Stimulated activated CD4-positive, alpha-beta T cell treated with anti-CD3 and anti-CD28 coated beads, Interleukin-1b, Interleukin-23, amount 100 ng/mL, for 4 hours (primary cell): ENCODE measurements at regions not wholly inside any gene's neighbourhood (a gene's known extent, or its start where the extent isn't known, plus 50 kb on each side); places are given as distances from the start of the nearest gene placed in this dataset.
A peak's percentile ranks its signal among the peaks of the same experiment; 100 is the strongest.

Experiments
- DNase-seq, 2 donors: peaks; one replicate each; pipeline ENCODE4 v3.0.0-alpha.2; 2020; ENCODE audit warnings: low read depth in 2 of 2

DNA sequence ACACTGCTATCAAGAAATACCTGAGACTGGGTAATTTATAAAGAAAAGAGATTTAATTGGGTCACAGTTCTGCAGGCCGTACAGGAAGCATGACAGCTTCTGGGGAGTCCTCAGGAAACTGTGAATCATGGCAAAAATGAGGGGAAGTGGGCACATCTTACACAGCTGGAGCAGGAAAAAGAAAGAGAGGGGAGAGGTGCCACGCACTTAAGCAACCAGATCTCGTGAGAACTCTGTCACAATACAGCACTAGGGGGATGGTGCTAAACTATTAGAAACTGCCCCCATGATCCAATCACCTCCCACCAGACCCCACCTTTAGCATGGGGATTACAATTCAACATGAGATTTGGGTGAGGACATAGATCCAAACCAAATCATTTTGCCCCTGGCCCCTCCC lies 105.5 kb upstream of the CPLX2 start:
- DNase-seq, result no peak

GRCh38 chr5:175766963-175767362 lies 104.4 kb upstream of the CPLX2 start:
- no peak for DNase-seq

GRCh38 chr5:175772747-175773533 lies 98.4 kb upstream of the CPLX2 start:
- DNase-seq, result no peak

DNA sequence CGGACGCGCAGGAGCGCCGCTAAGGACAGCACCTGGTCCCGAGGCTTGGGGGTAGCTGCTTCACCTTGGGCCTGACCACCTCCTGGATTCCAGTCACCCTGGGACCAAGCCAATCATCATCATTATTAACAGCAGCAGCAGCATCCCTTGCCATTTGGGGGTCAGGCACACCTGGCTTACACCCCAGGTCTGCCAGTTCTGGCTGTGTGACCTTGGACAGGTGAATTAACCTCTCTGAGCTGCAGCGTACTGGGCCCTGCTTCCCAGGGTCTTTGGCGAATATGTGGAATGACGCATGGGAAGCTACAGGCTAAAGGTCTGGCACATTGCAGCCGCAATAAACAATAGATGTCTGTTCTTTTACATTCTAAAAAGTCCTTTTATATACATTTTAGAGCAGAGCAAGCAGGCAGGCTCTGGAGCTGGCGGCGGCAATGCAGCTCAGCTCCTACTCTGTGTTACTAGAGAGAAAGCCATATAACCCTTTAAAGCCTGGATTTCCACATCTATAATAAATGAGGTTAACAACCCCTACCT lies 97.8 kb upstream of the CPLX2 start:
- DNase-seq, result no peak

- no peak for DNase-seq
Measured at GRCh38 chr5:175775416-175775815, 96.0 kb upstream of the CPLX2 start.

GRCh38 chr5:175778951-175779503 lies 92.4 kb upstream of the CPLX2 start:
- DNase-seq, result no peak

DNA sequence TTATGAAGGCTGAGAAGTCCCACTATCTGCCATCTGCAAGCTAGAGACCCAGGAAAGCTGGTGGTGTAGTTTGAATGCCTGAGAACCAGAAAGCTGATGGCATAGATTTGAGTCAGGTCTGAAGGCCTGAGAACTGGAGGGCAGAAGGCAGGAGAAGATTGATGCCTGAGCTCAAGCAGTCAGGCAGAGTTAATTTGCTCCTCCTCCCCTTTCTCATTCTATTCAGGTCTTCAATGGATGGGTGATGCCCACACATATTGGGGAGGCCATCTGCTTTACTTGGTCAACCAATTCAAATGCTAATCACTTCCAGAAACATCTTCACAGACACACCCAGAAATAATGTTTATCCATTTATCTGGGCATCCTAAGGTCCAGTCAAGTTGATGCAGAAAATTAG lies 87.6 kb upstream of the CPLX2 start:
- DNase-seq, result no peak

DNA sequence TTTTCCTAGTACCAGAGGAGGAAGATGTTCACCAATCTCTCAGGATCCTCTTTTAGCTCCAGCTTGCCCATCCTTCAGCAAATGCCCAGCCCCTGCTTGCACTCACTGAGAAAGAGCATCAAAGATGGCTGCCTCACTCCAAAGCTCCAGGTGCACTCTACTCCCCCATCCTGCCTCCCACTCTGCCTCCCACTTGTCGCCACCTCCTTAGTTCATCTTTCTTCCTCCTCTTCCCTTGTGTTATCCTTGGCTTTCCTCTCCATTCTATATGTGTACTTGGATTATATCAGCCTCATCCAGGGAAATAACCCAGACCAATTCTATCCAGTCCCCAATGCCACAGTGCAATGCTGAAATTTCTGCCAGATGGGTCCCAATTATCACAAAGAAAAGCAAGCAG lies 87.1 kb upstream of the CPLX2 start:
- DNase-seq, result no peak

DNA sequence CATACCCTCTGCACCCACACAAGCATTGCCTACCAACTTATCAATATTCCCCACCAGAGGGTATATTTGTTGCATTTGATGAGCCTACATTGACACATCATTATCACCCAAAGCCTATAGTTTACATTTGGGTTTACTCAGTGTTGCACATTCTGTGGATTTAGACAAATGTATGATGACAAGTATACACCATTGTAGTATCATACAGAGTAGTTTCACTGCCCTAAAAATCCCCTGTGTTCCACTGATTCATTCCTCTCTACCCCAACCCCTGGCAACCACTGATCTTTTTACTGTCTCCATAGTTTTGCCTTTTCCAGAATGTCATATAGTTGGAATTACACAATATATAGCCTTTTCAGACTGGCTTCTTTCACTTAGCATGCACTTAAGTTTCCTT lies 85.7 kb upstream of the CPLX2 start:
- no peak for DNase-seq

DNA sequence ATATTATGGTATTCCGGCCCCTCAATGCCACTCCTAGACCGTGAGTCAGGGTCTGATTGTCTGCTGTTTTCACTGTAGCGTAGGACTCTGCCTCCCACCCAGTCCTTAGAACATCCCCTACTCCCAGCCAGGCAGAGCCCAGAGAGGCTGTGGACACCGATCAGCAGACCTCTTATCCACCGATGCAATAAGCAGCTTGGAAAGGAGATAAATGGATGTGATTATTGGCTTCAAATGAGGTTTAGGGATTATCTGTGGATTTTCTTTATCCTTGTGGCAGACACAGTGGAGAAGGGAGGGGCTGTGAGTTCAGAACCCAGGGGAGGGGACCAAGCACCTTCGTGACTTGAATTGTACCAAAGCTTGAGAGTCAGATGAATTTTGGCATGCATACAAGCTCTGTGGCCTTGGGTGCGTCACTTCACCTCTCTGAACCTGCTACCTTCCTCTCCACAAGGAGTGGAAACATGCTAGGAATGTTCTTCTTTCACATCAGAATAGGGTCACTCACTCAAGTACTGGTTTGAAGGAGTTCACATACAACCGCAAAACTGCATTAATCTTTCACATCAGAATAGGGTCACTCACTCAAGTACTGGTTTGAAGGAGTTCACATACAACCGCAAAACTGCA lies 83.1 kb upstream of the CPLX2 start:
- no peak for DNase-seq

GRCh38 chr5:175789670-175790069 lies 81.7 kb upstream of the CPLX2 start:
- DNase-seq, result no peak

- DNase-seq, result no peak
Measured at GRCh38 chr5:175790796-175791195, 80.6 kb upstream of the CPLX2 start.

DNA sequence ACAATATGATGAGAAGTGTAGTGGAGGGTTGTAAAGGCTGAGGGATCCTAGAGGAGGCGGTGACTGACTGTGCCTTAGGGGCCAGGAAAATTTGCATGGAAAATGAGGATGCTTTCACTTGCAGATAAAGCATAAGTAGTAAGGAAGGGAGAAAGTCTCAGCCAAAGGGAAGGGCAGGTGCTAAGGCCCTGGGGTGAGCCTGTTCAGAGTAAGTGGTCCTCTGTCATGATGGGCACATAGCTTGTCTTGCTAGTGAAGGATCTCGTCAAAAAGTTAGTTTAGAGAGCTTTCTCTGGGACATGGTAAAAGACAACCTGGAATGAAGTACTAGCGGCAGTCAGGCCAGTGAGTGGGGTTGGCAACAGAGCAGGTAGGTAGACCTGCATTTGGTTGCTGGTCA lies 75.4 kb upstream of the CPLX2 start:
- no peak for DNase-seq

DNA sequence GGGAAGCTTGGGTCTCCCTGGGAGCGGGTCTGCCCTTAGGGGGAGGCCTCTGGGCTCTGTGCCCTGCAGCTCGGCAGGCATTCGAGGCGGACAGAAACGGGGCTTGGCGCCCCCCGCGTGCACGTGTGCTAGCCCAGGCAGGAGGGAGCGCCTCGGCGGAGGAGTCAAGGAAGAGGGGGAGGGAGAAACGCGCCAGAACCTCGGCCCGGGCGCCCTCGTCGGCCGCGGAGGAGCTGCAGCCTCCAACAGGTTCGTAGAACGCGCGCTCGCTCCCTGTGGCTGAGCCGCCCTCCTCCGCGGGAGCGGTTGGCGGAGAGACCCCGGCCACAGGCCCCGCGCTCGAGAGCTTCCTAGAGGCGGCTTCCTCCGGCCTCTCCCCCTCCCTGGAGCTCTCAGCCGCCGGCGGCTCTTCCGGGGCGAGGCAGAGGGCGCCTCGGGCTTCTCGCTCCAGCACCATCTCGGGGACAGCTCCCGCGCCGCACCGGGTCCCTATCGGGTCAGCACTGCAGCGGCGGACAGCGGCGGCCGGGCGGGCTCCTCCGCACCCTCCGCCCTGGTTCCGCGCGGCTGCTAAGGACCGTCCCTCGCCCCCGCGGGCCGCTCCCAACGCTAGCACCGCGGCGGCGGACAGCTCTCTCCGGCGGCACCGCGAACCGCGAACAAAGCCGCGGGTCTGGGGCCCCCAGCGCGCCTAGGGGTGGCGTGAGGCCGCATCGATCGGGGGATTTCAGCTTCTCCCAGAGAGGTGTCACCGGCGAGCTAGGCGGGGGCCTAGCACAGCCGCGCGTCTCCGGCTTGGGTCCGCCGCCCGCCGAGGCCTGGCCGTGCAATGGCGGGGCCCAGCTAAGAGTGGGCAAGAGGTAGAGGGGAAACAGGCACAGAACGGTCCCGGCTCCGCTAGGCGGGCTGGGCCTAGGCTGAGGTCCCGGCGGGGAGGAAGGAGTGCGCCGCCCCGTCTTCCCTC lies 74.6 kb upstream of the CPLX2 start:
- DNase-seq, result peak; percentile 56 to 73

GRCh38 chr5:175797521-175798038 lies 73.8 kb upstream of the CPLX2 start:
- DNase-seq, result no peak

- DNase-seq, result no peak
Measured at GRCh38 chr5:175798626-175799025, 72.8 kb upstream of the CPLX2 start.

DNA sequence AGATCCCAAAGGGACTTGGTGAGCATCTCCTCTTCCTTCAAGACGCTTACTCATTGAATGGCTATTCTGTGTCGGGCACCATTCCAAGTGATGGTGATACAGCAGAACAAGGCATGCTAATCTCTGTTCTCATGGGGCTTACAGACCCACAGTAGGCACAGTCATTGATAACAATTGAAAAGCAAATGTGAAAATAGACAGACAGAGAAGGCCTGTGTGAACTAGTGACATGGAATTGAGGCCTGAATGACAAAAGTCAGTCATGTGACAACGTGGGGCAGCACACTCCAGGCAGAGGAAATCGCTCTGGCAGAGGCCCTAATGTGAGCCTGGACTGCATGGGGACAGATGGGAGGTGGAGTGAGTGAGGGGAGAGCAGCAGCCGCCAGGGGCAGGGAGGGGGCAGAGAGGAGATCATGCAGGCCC lies 70.7 kb upstream of the CPLX2 start:
- DNase-seq, result no peak

DNA sequence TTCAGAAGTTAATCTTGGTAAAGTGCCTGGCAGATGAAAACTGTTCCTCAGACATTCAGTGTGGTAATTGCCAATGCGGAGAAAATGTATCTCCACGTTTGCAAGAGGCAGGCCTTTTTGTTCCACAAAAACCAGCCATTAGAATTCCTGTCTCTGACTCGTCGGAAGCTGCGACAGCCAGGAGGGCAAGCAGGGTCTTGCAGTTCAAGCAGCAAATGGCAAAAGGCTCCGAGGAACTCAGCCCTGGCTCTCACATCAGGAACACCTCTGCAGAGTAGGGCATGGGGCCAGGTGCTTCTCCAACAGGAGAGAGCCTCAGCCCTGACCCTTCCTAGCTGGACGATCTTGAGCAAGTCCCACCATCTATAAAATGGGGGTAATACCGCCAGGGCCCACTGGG lies 69.0 kb upstream of the CPLX2 start:
- DNase-seq, result no peak

- no peak for DNase-seq
Measured at GRCh38 chr5:175803254-175803653, 68.1 kb upstream of the CPLX2 start.

- no peak for DNase-seq
Measured at GRCh38 chr5:175803736-175804454, 67.5 kb upstream of the CPLX2 start.
